NCI-H2227 (cell line): ENCODE measurements at regions not wholly inside any gene's neighbourhood (a gene's known extent, or its start where the extent isn't known, plus 50 kb on each side); places are given as distances from the start of the nearest gene placed in this dataset.

Experiments used
- DNase-seq: peaks from one replicate; lab custom pipeline; 2025; ENCODE audit not compliant: unreplicated experiment; lab: John Stamatoyannopoulos, UW

DNA sequence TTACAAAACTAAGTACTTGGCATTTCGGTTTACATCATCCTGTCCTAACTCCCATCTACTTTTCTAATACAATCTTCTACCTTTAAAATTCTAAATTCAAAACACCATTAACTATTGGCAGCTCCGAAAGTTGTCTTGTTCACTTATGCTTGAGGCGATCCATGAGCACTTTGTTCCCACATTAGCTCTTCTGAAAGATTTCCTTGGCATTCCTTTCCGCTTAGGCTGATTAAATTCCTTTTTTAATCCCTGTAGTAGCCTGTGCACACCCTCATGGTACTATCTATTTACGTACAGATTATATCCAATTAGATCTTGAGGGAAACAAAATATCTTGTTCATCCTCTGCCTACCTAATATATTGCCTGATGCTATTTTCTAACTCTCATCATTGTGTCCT, 480.7 kb downstream of the PRKD1 start:
- DNase-seq, result no peak

DNA sequence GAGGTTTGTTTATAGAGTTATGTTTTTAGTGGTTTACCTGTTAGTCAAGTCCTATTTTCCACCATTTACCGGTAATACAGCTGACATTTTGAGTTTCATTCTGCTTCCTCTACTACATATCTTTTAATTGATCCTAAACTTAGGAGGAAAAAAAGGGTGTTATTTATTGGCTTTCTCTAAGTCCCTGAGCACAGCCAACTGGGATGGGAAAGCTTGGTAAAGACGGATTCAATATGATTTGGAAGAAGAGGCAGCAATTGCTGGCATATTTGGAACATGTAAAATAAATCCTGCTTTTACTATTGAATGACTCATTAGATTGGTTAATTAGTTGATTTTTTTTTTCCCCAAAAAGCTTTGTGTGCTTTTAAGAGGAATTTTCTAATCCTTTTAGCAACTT, 475.7 kb downstream of the PRKD1 start:
- DNase-seq, result no peak

DNA sequence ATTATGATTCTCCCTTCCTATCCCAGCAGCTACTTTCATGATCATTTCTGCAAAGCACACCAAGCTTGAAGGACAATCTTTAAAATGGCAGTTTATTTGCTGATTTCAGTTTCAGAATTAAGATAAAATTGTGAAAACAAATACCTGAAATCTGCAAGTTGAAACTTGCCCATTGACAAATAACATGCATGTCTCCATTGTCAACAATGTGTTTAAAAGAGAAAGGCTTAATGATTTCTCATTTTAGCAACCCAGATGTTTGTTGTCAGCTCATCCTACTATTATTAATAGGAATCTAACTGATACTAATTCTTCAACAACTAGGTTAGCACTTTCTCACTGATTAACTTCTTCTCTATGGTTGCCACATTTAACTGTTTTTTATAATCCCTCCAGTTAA, 474.6 kb downstream of the PRKD1 start:
- DNase-seq, result no peak

DNA sequence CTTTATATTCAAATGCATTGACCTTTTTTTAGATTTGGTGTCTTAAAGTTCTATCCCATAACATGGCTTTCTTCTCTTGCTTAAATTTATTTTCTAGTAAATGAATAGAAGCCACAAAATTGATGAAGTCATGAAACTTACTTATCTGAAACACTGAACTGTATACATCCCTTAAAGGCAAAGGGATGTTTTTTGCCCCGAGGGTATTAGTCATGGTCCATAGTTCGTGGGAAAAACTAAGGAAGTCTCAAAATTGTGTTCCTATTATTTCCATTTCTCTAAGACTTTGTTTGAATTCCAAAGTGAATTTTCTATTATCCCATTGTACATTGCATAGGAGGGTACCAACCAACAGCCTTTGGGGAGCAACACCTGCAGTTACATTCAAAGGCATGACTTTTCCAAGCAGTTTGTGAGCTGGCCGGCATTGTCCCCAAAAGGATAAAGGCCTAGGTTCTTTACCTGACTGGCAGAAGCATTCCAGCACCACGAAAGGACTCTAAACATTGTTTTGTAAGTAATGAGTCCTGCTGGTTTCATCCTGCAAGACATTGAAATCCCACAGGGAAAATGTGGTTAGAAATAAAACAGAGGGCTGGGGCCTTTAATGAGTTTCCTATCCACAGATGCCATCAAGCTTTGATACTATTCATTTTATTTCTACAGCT, 473.5 kb downstream of the PRKD1 start:
- DNase-seq, result no peak

DNA sequence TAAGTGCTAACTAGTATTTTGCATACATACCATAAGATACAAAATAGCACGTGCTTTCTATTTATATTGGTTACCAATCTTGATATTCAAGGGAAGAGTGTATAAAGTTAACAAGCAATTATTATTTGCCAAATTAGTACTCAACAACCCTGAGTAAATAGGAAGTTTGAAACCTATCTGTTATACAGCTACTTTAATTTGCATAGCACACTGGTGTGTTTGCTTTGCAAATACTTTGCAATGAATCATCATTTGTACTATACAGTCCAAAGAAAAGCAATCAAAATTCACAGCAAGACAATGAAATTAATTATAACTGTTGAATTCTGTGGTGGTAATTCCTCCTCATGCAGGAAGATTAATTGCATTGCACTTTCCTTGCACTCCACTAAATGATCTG, 469.1 kb downstream of the PRKD1 start:
- no peak for DNase-seq

DNA sequence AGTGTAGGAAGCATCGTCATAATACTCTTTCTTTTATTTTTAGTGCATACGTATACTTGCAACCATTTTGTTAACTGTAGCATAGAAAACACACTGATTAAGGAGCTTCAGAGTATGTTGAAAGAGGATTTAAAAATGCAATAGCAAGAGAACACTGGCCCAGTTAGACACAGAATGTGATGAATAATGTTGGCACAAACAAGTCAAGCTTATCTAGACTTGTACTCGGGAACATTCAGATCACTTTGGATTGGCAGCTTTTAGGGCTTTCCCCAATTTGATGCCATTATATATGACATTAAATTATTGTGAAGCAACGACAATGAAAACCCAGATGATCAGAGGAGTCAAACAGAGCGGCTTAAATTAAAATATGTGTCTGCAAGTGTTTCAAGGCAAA, 468.1 kb downstream of the PRKD1 start:
- no peak for DNase-seq

DNA sequence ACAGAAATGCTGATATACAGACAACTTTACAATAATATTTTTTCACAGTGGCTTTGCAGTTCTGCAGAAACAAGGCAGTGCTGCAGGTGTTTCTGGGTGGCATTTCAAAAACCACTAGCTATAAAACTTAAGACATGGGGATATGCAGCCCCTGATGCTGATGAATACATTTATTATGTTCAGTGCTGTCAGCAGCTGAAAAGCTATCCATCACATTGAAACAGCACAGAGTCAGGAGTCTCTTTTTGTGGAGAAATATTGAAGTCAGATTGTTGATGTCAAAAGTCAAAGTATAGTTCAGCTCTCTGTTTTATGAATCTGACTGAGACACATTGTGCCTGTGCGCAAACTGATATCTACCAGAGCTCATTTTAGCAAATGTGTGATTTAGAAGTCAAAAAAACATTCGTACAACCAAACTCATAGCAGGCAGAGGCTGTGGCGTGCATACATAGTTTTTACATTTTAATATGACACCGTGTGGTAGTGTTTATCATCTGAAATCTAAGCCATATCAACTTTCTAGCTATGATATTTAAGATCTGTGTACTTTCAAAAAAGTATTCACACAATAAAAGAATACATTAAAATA, 467.6 kb downstream of the PRKD1 start:
- no peak for DNase-seq

DNA sequence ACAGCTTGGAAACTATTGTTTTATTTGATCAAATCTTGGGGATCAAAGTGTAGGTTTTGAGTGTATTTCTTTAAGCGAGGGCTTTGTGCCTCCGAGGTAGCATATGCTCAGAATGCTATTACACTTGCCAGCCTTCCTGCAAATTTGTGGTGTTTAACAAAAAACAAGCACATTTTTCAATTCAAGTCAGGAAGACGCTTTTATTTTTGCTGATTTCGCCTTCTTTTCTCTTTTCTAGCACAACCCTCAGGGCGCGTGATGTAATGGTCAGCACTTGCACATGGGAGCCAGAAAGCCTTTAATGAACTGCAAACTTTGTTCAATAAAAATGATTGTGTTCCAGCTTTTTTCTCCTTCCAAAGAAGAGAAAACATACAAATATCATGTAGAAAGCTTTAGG, 466.5 kb downstream of the PRKD1 start:
- no peak for DNase-seq

DNA sequence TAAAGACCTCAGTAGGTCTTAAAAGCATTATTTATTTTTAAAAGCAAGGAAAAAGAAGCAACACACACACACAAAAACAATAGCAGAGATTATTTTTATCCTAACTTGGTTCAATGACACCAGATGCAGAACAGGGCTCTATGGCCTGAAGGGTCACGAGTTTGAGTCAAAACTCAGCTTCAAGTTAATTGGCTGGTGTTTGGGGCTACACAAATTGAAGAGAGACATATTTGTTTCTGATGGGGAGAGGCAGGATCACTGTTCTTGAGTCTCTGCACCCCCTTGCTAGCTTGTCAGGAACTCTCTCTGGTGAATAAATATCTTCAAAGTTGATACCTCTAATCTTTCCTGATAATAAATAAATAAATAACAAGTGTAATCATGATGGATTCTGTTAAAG, 466.1 kb downstream of the PRKD1 start:
- no peak for DNase-seq

DNA sequence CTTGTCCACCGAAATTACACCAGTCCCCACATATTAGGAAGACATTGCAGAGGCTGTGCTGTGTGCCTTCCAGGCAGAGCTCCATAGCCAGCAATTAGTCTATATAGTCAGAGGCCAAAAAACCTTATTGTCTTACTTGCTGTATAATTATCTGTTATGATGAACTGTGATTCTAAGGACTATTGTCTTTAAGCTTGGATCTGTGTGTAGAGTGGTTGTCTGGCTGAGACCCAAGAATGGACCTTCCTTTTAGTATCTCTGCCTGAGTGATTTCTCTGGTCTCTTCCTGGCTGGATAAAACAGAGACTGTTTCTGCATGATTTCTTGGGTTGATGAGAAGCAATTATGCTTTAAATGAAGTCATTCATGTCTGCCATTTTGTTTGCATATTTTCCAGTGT, 465.3 kb downstream of the PRKD1 start:
- DNase-seq, result peak; percentile 9

DNA sequence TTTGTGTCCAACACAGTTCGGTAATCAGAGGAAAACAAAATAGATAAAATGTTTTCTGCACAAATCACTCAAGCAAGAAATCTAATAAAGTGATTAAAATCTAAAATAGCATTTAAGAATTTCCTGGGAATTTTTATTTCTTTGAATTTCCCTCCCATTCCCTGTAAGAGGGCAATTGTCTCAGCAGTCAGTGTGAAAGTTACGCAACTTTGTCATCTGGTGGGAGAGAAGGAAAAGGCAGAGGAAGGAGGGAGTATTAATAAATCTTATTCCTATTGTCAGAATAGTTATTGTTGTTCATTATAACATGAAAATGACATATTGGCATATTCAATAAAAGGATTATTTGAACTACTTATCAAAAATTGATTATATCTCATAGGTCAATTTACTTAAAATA, 464.9 kb downstream of the PRKD1 start:
- DNase-seq, result no peak

DNA sequence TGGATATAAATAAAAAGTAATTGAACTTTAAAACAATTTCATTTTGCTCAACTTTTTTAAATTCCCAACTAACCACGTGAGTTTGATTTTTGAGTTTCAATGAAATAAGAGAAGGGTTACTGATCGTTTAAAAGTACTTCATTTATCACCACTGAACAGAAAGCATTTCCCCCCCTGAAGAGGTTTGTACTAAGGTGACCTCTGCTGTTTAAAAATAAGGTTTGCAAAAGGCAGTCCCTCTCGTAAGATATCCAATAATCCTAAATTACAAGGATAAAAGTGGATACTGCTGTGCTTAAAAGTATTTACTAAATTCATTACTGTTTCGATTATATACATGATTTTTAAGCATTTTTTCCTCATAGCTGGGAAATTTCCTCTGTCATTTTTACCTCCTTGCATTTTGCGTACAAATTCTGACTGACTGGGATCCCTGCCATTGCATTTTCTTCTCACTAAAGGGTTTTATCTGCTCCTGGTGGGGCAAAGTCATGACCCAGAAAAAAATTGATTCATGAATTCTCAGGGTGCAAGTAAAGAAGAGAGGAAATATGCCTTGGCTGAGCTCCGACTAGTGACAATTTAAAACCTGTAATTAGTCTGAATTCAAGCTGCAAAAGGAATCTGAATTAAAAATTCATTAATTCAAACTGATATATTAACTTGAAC, 463.8 kb downstream of the PRKD1 start:
- DNase-seq, result peak; percentile 16

DNA sequence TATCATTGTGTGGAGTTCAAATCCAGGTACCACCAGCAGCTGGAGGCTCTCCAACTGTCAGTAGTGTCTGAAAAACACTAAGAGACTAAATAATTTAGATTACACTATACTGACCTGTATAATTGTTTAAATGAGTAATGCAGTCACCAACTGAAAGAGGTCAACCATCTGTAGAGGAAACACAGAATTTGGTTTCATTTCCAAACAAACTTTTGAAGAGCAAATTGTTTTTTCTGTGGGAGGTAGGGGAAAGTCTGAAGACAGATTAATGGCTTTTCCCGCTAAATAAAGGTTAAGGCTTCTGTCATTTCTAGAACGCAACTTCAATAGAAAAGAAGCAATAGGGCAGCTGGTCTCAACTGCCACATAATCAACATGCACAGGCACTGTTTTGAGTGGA, 462.6 kb downstream of the PRKD1 start:
- no peak for DNase-seq

DNA sequence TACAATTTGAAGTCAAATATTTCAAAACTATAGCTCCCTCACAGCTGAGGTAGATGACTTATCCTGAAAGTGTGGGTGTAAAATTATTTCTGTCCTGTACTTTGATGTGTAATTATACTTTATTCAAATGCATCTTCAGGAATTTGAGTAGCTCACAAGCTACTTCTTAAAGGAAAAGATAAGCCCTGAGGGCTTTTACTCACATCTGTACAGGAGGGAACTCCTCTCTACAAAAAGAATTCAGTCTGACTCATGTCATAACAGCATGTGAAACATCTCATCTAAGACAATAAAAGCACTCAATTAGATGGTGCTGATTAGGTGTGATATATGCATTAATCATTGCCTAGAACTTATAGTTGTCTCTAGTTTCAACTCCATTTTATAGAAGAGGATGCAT, 452.0 kb downstream of the PRKD1 start:
- no peak for DNase-seq

DNA sequence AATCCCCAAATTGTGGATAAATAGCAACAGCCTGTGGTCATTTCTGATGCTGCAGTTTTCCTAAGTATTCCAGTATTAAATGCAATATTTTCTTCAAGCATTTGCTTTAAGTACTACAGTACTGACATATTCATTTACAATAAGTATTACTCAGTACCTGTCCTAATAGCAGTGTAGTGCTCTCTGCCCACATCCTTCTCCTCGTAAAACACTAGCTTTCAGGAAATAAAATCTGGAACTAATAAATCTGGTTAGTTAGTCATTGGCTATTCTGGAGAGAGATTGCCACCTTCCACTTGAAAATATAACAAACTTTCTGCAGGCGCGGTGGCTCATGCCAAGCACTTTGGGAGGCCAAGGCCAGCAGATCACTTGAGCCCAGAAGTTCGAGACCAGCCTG, 441.5 kb downstream of the PRKD1 start:
- no peak for DNase-seq

DNA sequence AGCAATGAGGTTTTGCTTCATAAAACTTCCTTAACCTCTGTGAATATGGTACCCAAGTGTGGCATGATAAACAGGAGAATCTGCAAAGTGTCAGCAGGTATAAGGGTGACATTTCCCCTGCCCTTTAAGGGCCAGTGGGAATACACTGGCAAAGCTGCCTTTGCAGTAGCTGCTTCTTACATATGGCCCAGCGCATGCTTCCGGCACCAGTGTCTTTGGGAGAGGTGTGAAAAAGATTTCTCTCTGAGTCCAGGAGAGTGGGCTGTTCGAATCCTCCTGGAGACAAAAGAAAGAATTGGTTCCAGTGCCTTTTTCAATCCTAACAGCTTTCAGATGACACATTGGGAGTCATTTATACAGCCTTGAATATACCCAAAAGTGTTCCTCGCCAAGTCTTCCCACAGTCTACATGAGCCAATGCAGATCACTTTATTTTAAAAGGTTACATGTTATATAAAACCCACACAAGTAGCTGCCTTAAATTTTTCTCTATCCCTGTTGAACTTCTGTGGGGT, 437.7 kb downstream of the PRKD1 start:
- no peak for DNase-seq

DNA sequence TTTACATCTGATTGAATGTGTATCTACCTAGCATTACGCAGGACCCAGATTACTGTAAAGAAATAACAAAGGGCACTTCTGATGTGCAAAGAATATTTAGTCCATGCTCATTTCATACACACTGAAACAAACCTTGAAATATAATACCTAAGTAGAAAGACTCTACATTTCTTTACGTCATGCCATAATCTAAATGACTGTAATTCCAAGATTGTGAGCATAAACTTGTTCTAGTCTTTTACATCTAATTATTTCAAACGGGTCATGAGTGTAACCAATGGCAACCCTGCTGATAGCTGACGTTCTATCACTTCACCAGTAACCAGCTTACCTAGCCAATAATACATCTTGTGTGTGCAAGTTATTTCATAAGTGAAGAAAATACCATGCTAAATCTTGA, 433.8 kb downstream of the PRKD1 start:
- no peak for DNase-seq

DNA sequence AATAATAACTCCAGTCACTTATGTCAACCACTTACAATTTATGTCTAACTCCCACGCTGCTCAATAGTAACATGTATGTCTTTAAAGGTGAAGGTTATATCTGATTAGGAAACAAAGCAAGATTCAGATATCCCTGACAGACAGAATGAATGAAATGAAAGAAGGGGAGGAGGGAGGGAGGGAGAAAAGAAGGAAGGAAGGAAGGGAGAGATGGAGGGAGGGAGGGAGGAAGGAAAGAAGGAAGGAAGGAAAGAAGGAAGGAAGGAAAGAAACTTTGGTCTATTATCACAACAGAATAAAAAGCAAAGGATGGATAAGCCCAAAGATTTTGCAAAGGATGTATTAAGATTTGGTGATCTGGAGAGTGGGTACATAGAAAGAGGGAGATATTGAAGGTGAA, 433.3 kb downstream of the PRKD1 start:
- no peak for DNase-seq

DNA sequence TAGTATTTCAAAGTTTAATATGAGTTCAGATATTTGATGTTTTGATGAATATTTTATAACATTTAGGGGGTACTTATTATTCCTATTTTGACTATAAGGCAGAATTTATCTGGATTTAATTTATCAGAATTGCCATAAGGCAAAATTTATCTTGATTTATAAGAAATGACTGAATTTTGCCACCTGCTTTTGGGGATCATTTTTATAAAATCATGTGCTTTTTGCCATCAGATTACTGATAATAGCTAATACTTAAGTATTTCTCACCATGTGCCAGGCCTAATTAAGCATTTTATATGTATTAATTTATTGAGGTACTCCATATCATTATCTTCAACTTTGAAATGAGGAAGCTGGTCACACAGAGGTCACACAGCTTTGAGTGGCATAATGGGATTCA, 423.7 kb downstream of the PRKD1 start:
- DNase-seq, result no peak

DNA sequence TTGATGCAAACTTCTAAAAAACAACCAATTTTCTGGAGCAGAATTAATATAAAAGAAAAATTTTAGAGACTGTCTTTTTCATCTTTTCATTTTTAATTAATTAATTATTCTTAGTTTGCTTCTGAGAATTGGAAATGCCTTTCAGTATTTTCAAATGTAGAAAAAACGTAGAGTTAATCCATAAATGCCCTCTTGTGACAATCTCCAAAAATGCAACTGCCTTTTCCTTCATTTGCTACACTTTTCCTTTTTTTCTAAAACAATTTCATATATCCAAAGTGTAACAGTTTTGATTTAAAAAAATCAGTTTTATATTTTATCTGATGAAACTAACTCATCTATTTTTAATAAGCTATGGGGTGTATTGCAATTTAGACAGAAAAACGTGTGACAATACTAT, 409.3 kb downstream of the PRKD1 start:
- no peak for DNase-seq

DNA sequence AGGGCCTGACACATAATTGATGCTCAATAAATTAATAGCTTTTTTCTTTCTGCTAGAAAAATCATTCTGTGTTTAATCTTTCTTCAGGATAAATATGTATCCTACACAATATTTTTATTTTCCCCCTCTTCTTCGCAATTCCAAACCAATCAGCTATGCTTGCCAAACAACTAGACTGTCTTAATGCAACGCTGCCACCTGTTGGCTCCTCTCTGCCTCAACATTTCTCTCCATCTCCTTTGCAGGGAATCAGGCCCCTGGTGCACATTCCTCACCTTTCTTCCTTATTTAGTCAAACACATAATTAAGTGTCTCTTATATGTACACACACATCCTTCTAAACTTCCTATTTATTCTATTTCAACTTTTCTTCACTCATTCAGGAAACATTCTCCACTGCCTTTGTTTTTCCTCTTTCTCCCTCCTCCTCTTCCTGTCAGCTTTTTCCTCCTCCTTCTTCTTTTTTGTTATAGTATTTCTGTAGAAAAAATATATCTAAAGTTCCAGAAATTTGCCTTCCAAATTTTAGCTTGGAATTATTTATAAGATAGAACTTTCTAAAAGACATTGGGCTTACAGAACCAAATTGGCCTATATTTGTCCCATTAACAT, 406.0 kb downstream of the PRKD1 start:
- peak; percentile 21 for DNase-seq
